ENCODE measurements at regions not wholly inside any gene's neighbourhood (a gene's known extent, or its start where the extent isn't known, plus 50 kb on each side); places are given as distances from the start of the nearest gene placed in this dataset.
A peak's percentile ranks its signal among the peaks of the same experiment; 100 is the strongest.

DNA sequence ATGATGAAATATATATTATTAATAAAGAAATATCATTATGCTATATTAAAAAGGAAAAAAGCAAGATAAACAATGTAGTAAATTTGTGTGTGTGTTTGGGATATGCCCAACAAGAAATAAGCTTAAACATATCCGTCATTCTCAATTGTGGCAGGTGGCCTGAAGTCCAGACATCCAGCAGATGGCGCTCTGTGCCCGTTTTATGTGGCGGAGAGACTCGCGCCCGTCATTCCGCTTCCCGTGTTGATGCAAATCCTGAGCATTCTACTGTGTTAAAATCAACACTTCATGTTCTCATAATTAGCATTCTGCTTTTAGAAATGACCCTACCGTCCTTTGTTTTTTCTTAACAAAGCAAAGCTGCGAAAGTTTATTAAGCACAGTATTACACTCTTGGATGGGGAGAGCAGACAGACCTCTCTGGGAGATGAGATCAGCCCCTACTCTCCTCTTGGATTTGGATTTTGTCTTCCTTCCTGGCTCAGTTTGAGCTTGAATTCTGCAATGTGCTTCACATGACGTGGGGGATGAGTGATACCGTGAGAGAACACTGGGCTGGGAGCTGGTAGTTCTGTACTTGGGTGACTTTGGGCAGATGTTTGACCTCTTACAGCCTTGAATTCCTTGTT is 125.8 kb downstream of the MCHR2 start:
- DNase-seq (ENCODE audit: low read depth): peak; percentile 62
- peak overlapping the region; percentile 25 for H3K4me3 ChIP-seq (ENCODE audit: low read length)
- TF ChIP-seq, protein P1, sequence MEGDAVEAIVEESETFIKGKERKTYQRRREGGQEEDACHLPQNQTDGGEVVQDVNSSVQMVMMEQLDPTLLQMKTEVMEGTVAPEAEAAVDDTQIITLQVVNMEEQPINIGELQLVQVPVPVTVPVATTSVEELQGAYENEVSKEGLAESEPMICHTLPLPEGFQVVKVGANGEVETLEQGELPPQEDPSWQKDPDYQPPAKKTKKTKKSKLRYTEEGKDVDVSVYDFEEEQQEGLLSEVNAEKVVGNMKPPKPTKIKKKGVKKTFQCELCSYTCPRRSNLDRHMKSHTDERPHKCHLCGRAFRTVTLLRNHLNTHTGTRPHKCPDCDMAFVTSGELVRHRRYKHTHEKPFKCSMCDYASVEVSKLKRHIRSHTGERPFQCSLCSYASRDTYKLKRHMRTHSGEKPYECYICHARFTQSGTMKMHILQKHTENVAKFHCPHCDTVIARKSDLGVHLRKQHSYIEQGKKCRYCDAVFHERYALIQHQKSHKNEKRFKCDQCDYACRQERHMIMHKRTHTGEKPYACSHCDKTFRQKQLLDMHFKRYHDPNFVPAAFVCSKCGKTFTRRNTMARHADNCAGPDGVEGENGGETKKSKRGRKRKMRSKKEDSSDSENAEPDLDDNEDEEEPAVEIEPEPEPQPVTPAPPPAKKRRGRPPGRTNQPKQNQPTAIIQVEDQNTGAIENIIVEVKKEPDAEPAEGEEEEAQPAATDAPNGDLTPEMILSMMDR (conservative IDR thresholded peaks at IDR 0.05; ENCODE audit: low read length): peak; percentile 88
